KMS-11 (cell line): ENCODE measurements at regions not wholly inside any gene's neighbourhood (a gene's known extent, or its start where the extent isn't known, plus 50 kb on each side); places are given as distances from the start of the nearest gene placed in this dataset.

Source experiments
- H2AFZ ChIP-seq: fragments of 200-600 bp; sonication (generic); 2 replicates; pipeline ENCODE4 v1.6.1; 2016; ENCODE audit warnings: antibody characterized with exemption, mixed run types, low read depth
- H3K27ac ChIP-seq: fragments of 200-600 bp; sonication (generic); 2 replicates; pipeline ENCODE4 v1.6.1; 2016; ENCODE audit warnings: mild to moderate bottlenecking, mixed run types
- H3K27me3 ChIP-seq: fragments of 200-600 bp; sonication (generic); 2 replicates; pipeline ENCODE4 v1.6.1; 2017; ENCODE audit warnings: mild to moderate bottlenecking, low read depth, mixed run types, moderate library complexity; ENCODE audit not compliant: insufficient read depth
- H3K36me3 ChIP-seq: fragments of 200-600 bp; sonication (generic); 2 replicates; pipeline ENCODE4 v1.6.1; 2017; ENCODE audit warnings: mild to moderate bottlenecking, mixed run types; ENCODE audit not compliant: insufficient read depth
- H3K4me1 ChIP-seq: fragments of 200-600 bp; sonication (generic); 2 replicates; pipeline ENCODE4 v1.6.1; 2016; ENCODE audit warnings: mild to moderate bottlenecking, low read depth, mixed run types; ENCODE audit not compliant: poor library complexity, severe bottlenecking
- H3K4me2 ChIP-seq: fragments of 200-600 bp; sonication (generic); 2 replicates; pipeline ENCODE4 v1.7.0; 2016; ENCODE audit warnings: mild to moderate bottlenecking, mixed run types
- H3K4me3 ChIP-seq: fragments of 200-600 bp; sonication (generic); IDR thresholded peaks from 2 replicates; pipeline ENCODE4 v1.6.1; 2017; ENCODE audit warnings: low read depth, low read length, mixed read lengths; ENCODE audit not compliant: insufficient read depth
- H3K79me2 ChIP-seq: fragments of 200-600 bp; sonication (generic); 2 replicates; pipeline ENCODE4 v1.6.1; 2016; ENCODE audit warnings: low read depth, mixed run types; ENCODE audit not compliant: insufficient read depth
- H3K9ac ChIP-seq: fragments of 200-600 bp; sonication (generic); 2 replicates; pipeline ENCODE4 v1.6.1; 2016; ENCODE audit warnings: mild to moderate bottlenecking, mixed run types
- H4K20me1 ChIP-seq: fragments of 200-600 bp; sonication (generic); 2 replicates; pipeline ENCODE4 v1.6.1; 2016; ENCODE audit warnings: mild to moderate bottlenecking, mixed run types; ENCODE audit not compliant: insufficient read depth
- CTCF ChIP-seq: fragments of 200-600 bp; sonication (generic); conservative IDR thresholded peaks from 2 replicates; pipeline ENCODE4 v1.6.1; 2017; ENCODE audit warnings: low read depth, mild to moderate bottlenecking, antibody characterized with exemption, low read length, moderate library complexity, mixed read lengths

DNA sequence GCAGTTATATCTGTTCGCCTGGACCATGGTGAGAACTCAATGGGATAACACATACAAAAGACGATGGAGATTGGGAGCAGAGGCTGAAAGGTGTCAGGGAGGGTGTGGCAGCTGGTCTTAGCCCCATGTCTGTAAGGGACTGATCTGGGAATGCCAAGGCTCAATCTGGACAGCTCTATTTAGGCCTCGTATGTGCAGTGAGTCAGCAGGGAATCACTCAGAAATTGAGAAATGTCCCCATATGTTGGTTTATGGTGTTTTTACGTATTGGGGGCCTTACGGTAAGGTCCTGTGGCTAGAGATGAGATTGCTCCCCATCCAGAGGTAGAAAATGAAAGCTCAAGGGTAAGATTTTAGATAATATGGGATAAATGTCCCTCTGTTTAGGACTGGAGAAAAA lies 71.4 kb upstream of the TTC29 start:
- Histone ChIP-seq H3K27me3 (no peaks in the 10 kb centered on the region), H3K4me1 (no peaks in the 10 kb centered on the region), H3K79me2 (no peaks in the 10 kb centered on the region), H3K4me3 (no peak overlapping the region), H4K20me1 (no peaks in the 10 kb centered on the region), H3K27ac (no peak overlapping the region), H2AFZ (no peak overlapping the region), H3K36me3 (no peaks in the 10 kb centered on the region), H3K9ac (no peak overlapping the region), H3K4me2 (no peak overlapping the region)
- TF ChIP-seq CTCF = no peak

DNA sequence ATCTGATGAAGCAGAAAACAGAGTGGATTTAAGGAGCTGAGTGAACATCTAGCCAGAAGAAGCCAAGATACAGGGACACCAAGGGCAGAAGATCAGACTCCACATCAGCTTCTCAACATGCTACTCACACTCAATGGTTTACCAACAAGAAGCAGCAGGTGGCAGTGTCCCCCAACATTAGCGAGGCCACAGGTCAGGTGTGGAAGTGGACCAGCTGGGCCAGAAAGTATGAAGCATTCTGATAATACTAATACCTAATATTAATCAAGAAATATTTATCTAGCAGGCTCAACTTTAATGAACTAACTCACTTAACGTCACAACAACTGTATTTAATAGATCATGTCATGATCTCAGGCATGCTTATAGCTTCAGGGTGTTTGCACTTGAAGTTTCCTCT lies 73.4 kb upstream of the TTC29 start:
- Histone ChIP-seq H3K4me3 (no peak overlapping the region), H3K79me2 (no peaks in the 10 kb centered on the region), H3K4me2 (no peak overlapping the region), H3K4me1 (no peaks in the 10 kb centered on the region), H3K9ac (no peak overlapping the region), H3K27me3 (no peaks in the 10 kb centered on the region), H3K36me3 (no peaks in the 10 kb centered on the region), H4K20me1 (no peaks in the 10 kb centered on the region), H2AFZ (no peak overlapping the region), H3K27ac (no peak overlapping the region)
- TF ChIP-seq CTCF = peak; percentile 94

GRCh38 chr4:147020456-147020855 lies 74.8 kb upstream of the TTC29 start:
- Histone ChIP-seq H3K27ac (no peak overlapping the region), H4K20me1 (no peaks in the 10 kb centered on the region), H3K36me3 (no peaks in the 10 kb centered on the region), H2AFZ (no peak overlapping the region), H3K4me3 (no peak overlapping the region), H3K27me3 (no peaks in the 10 kb centered on the region), H3K9ac (no peak overlapping the region), H3K4me2 (no peak overlapping the region), H3K4me1 (no peaks in the 10 kb centered on the region), H3K79me2 (no peaks in the 10 kb centered on the region)
- no peak for TF ChIP-seq CTCF

DNA sequence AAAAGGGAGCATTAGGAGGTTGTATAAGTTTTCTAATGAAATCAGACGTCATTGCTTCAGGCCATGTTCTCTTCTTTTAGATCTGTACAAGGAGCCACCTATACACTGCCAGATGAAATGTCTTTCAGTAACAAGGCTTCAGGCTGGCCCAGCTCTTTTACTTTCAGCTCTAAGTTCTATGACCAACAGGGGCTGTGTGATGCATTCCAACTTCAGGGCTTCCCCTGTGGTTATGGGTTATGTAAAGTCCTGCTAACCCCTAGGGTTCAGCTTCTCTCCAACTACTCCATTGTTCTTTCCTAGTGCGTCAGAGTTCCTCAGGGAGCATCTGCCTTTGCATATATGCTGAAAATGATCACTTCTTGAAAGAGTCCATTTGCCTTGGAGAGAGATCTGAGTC lies 79.4 kb upstream of the TTC29 start:
- TF ChIP-seq CTCF = no peak
- H3K79me2 ChIP-seq = no peaks in the 10 kb centered on the region
- H3K27ac ChIP-seq = no peak overlapping the region
- no peaks in the 10 kb centered on the region for H3K36me3 ChIP-seq
- H3K4me3 ChIP-seq = no peak overlapping the region
- H2AFZ ChIP-seq = no peak overlapping the region
- H3K4me1 ChIP-seq = no peaks in the 10 kb centered on the region
- H3K9ac ChIP-seq = no peak overlapping the region
- no peaks in the 10 kb centered on the region for H3K27me3 ChIP-seq
- no peak overlapping the region for H3K4me2 ChIP-seq
- H4K20me1 ChIP-seq = no peaks in the 10 kb centered on the region

DNA sequence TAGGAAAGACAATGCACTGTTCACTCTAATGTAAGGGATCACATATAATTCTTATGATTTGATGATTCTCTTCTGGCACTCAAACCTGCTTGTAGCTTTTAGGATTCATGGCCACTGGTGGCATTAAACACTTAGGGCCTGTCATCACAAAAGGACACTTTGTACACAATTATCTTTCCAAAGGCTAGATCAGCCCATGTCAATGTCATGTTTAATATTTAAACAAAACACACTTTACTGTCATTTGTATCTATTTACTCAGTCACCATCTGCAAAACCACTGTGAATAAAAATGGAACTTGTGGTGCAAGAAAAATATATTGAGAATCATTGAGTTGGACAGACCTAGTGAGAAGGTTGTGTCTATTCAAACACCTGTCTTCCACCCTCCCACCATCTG lies 83.6 kb upstream of the TTC29 start:
- Histone ChIP-seq H3K79me2 (no peaks in the 10 kb centered on the region), H3K27ac (no peak overlapping the region)

More for the DNA sequence above, 83.6 kb upstream of the TTC29 start:
- H3K36me3 ChIP-seq = no peaks in the 10 kb centered on the region
- H4K20me1 ChIP-seq = no peaks in the 10 kb centered on the region
- no peak for TF ChIP-seq CTCF
- no peak overlapping the region for H3K9ac ChIP-seq
- no peak overlapping the region for H3K4me2 ChIP-seq
- H3K27me3 ChIP-seq = no peaks in the 10 kb centered on the region
- H2AFZ ChIP-seq = no peak overlapping the region
- no peak overlapping the region for H3K4me3 ChIP-seq
- no peaks in the 10 kb centered on the region for H3K4me1 ChIP-seq
